LNCAP (cell line): ENCODE measurements at regions not wholly inside any gene's neighbourhood (a gene's known extent, or its start where the extent isn't known, plus 50 kb on each side); places are given as distances from the start of the nearest gene placed in this dataset.

Source experiments
- TF ChIP-seq, protein P1 (sequence below): fragments of 450-650 bp; IDR thresholded peaks from 2 replicates; pipeline ENCODE4 v1.5.1; 2017; ENCODE audit warnings: mild to moderate bottlenecking

DNA sequence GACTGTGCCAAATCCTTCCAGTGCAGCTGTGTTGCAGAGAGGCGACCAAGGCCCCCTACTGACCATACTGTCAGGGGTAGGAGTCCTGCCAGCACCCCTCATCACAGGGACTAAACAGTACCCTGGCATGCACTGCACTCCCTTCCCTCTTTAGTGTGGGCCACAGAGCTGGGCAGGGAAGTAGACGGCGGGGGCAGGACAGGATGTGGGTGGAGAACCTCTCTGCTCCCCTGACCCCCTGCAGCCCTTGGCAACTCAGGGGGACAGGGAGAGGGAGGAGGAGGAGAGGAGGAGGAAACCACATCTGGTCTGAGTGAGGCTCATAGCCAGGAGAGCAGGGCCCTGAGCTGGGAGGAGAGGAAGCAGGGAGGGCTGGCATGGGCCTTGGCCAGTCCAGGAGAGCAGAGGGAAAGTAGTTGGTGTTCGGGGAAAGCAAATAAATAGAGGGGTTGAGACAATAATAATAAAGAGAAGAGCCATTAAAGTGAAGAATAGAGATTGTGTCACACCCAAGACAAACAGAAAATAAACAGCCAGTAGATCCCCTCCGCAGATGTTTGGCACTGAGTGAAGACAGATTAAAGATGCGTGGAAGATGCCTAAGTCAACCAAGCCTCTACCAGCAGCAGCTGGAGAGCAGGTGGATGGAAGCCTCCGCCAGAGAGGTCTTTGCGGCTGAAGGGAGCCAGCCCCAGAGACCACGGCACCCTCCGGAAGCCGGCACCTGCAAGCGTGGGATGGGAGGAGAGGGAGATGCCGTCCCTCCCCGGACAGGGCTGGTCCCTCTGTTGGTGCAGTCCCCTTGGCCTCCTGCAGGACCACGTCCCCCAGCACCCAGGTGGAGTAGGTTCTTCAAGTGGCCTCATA lies 61.5 kb downstream of the RPUSD4 start:
- TF ChIP-seq, protein P1, sequence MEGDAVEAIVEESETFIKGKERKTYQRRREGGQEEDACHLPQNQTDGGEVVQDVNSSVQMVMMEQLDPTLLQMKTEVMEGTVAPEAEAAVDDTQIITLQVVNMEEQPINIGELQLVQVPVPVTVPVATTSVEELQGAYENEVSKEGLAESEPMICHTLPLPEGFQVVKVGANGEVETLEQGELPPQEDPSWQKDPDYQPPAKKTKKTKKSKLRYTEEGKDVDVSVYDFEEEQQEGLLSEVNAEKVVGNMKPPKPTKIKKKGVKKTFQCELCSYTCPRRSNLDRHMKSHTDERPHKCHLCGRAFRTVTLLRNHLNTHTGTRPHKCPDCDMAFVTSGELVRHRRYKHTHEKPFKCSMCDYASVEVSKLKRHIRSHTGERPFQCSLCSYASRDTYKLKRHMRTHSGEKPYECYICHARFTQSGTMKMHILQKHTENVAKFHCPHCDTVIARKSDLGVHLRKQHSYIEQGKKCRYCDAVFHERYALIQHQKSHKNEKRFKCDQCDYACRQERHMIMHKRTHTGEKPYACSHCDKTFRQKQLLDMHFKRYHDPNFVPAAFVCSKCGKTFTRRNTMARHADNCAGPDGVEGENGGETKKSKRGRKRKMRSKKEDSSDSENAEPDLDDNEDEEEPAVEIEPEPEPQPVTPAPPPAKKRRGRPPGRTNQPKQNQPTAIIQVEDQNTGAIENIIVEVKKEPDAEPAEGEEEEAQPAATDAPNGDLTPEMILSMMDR: no peak

DNA sequence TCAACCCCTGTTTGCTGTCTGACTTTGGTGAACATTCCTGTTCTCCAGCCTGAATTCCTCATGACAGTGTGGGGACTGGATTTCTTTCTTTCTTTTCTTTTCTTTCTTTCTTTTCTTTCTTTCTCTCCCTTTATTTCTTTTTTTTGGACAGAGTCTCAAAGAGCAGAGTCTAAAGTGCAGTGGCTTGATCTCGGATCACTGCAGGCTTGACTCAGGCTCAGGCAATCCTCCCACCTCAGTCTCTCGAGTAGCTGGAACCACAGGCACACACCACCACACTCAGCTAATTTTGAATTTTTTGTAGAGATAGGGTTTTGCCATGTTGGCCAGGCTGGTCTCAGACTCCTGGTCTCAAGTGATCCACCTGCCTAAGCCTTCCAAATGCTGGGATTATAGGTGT lies 63.1 kb downstream of the RPUSD4 start:
- TF ChIP-seq, protein P1: no peak

DNA sequence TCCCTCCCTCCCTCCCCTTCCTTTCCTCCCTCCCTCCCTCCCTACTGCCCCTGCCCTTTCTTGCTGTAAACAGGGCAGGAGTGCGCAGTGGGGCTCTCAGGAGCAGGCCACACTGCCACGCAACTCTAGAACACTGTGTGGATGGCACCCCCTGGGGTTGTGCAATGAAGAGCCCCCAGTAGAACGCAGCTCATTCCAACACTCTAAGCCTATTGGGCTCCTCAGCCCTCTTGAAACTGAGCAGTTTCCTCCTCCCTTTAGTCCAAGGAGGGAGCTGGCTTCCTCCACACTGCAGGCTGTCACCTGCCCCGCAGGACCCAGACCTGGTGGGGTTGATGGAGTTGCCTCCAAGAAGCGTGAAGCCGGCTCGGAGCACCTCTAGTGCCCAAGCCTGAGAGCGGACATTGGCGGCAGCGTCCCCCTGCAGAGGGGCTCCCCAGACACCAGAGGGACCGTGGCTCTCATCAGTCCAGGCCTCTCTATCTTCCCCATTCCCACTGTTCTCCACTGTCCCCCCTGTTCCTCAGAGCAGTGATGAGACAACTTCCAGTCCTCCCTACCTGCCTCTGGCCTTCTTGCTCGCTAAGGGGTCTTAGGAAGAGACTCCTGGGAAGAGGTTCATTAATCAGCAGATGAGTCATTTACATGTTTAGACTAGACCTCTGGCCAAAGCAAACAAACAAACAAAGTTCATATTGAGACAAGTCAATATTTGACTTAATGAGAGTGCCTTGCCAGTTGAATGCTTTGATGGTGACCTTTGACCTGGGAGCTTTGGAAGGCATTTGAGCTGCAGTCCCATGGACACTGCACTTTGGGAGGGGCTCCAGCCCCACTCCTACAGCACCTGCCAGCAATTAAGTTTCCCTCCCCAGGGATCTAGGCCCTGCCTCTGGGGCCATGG lies 64.0 kb downstream of the RPUSD4 start:
- TF ChIP-seq, protein P1: no peak

DNA sequence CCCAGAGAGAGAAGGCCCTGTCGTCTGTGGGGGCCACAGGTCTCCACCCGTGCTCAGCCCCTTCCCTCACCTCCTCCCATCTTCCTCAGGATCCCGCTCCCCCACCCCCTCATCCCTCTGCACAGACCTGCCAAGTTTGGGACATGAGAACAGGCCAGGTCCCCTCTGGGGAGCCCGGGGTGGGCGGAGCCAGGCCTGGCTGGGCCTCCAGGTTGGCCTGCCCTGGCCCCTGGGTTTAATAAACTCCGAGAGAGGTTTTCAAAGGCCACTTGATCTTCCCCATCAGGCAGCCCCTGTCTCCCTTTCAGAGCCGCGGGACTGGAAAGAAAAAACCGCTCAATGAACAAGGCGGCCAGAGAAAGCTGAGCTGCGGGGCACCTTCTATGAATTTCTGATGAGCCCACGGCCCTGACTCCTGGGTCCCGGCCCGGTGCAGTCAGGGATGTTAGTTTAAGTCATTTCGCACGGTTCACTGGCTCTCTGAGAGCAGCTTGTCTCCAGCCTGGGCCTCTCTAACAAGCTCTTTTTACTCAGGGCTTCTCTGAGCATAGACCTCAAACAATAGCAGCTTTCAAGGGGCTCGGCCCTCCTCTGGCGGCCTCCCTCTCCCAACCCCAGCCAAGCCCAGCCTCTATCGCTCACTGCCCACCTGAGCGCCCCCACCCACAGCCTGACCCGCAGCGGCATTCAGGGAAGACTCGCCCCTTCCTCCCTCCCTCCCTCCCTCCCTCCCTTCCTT lies 64.8 kb downstream of the RPUSD4 start:
- TF ChIP-seq, protein P1: no peak

DNA sequence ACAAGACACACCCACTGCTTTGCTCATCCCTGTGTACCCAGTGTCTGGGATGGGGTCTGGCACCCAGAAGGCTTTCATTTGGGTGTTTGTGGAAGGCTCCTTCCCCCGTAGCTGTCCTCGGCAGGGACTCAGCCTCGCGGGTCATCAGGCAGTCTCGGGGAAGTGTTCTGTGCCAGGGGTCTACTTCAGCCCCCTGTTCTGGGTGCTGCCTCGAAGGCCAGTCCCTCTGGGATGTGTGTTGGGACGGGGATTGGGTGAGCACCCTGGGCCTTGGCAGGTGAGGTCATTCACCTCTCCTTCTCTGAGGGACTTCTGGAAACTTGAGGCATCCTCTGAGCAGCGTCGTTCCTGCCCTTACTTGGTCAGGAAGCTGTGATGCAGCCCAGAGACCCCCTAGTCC lies 65.5 kb downstream of the RPUSD4 start:
- TF ChIP-seq, protein P1: no peak

DNA sequence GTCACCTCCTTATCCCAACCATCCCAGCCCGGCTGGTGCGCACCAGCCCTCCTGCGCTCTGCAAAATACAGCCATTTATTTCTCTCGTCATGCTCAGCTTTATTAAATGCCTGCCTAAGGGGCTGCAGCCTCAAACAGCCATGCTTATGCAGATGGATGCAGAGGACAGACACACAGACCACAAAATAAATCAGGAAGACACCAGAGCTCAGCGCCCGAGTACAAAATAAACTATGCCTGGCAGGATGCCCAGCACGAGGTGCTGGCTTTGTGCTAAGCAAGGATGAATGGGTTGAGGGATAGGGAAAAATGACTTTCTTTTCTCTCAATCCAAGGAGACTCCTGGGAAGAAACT lies 70.5 kb downstream of the RPUSD4 start:
- TF ChIP-seq, protein P1: no peak

DNA sequence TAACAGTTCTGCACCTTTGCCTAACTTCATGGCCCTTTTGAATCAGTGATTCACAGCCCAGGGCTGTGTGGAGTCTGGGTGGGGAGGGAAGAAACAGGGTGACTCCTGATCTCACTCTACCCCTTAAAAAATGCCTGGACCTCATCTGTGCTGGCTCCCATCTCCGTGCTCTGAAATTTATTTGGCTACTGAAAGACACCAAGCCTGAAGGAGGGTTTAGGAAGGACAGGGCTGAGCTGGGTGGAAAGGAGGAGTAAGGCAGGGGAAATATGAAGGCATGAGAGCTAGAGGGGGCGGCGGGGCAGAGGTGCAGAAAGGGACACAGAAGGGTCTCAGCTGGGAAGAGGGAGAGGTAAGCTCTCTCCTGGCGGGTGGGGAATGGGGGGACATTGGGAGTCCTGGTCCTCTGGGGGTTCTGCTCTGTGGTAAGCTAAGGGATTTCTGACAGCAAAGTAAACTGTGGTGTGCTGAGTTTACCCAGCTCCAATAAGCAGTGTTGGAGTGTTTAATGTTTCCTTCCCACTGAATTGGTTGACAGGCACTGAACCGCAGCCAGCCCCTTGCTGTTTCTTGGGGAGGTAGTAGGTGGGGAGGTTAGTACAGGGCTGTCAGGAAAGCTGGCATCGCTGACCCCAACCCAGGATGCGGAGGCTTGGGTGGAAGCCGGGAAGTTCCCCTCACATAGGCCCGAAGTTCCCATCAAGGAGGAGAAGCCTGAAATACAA lies 71.1 kb downstream of the RPUSD4 start:
- TF ChIP-seq, protein P1: no peak
